ENCODE measurements at regions not wholly inside any gene's neighbourhood (a gene's known extent, or its start where the extent isn't known, plus 50 kb on each side); places are given as distances from the start of the nearest gene placed in this dataset.

GRCh38 chr2:54024576-54024975 lies 53.8 kb upstream of the PSME4 start:
- no peak for TF ChIP-seq CTCF (IDR thresholded peaks at IDR 0.05; ENCODE audit: low read depth, low read length)
- in situ Hi-C loops (cut with HindIII; ENCODE audit: low sequenced_read_pairs): no loop called here
- DNase-seq (ENCODE audit: low read depth, low spot score): no peak
- no peak overlapping the region for H3K4me3 ChIP-seq (ENCODE audit: low read depth, low read length)

- no peak for DNase-seq (ENCODE audit: low read depth, low spot score)
- in situ Hi-C loops (cut with HindIII; ENCODE audit: low sequenced_read_pairs): no loop called here
- TF ChIP-seq CTCF (IDR thresholded peaks at IDR 0.05; ENCODE audit: low read depth, low read length): no peak
- H3K4me3 ChIP-seq (ENCODE audit: low read depth, low read length): no peak overlapping the region
These were observed 50.9 kb upstream of the PSME4 start for GRCh38 chr2:54021702-54022101.

- no peak for DNase-seq (ENCODE audit: low read depth, low spot score)
- in situ Hi-C loops (cut with HindIII; ENCODE audit: low sequenced_read_pairs): no loop called here
- no peak for TF ChIP-seq CTCF (IDR thresholded peaks at IDR 0.05; ENCODE audit: low read depth, low read length)
- H3K4me3 ChIP-seq (ENCODE audit: low read depth, low read length): no peak overlapping the region
These were observed 50.1 kb upstream of the PSME4 start for GRCh38 chr2:54020793-54021414.

Data from astrocyte of the spinal cord (primary cell).